ENCODE measurements at regions not wholly inside any gene's neighbourhood (a gene's known extent, or its start where the extent isn't known, plus 50 kb on each side); places are given as distances from the start of the nearest gene placed in this dataset.

DNA sequence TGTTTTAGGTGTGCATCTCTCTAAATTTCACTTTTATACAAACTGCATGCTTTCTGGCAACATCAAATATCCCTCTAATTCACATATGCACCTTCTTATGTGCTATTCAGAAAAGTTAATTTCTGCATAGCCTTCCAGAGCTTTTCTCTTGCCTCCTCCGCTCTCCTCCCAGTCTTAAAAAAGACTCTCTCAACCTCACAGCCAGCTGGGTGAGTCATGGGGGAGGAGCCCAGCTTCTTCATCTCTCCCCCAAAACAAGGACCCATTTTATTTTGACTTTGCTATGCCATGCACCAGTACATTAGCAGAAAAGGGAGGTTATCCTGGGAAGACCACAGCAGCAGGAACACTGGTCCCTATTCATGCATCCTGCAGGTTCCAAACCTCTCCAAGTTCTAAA, 234.4 kb downstream of the KCNA4 start:
- Histone ChIP-seq H3K27me3 (ENCODE audit: control insufficient read depth in 3 of 3, insufficient read depth in 3 of 3, low read length in 2 of 3) (no peaks in the 10 kb centered on the region), H3K4me3 (no peak overlapping the region), H3K9me3 (ENCODE audit: control insufficient read depth in 4 of 4, insufficient read depth in 3 of 4, low read length in 3 of 4) (no peaks in the 10 kb centered on the region), H3K27ac (ENCODE audit: low read depth in 1 of 2, low read length in 1 of 2) (peak overlapping the region in 1 of 2 donors; percentile 16), H3K36me3 (ENCODE audit: control insufficient read depth in 4 of 4, insufficient read depth in 4 of 4, low read length in 4 of 4) (no peaks in the 10 kb centered on the region), H3K4me1 (ENCODE audit: control insufficient read depth in 5 of 5, insufficient read depth in 5 of 5, low read length in 5 of 5) (peaks cover 0 to 2% (median 0%) of the 10 kb centered on the region in 5 donors), H3K9ac (ENCODE audit: insufficient read depth in 1 of 2, low read length in 2 of 2) (no peak overlapping the region)
- TF ChIP-seq, protein P1, sequence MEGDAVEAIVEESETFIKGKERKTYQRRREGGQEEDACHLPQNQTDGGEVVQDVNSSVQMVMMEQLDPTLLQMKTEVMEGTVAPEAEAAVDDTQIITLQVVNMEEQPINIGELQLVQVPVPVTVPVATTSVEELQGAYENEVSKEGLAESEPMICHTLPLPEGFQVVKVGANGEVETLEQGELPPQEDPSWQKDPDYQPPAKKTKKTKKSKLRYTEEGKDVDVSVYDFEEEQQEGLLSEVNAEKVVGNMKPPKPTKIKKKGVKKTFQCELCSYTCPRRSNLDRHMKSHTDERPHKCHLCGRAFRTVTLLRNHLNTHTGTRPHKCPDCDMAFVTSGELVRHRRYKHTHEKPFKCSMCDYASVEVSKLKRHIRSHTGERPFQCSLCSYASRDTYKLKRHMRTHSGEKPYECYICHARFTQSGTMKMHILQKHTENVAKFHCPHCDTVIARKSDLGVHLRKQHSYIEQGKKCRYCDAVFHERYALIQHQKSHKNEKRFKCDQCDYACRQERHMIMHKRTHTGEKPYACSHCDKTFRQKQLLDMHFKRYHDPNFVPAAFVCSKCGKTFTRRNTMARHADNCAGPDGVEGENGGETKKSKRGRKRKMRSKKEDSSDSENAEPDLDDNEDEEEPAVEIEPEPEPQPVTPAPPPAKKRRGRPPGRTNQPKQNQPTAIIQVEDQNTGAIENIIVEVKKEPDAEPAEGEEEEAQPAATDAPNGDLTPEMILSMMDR (IDR thresholded peaks at IDR 0.05; ENCODE audit: control extremely low read depth, extremely low read depth): no peak
- ATAC-seq (ENCODE audit: insufficient read depth, low FRiP score) (no peak), DNase-seq (no peak)
- 91 to 96% methylated on average over 1 of the region's 1 CpG for WGBS, 2 donors

DNA sequence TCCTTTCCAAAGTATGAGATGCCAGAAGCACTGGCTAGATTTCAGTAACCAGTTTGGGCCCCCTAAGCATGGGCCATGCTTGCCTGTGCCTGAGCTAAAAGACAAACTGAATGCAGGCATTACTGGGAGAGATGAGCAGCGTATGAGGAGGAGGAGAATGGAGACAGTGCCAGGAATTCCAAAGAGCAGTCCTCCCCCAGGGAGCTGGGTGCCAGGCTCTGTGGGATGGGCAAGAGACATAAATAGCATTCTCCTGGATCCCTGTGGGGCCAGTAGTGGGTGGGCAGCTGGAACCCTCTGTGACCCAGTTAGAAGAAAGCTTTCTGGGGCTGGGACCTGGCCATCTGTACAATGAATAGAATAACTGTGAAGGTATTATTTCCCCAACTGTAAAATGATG, 235.6 kb downstream of the KCNA4 start:
- peak overlapping the region in 1 of 2 donors; percentile 82 for H3K27ac ChIP-seq (ENCODE audit: low read depth in 1 of 2, low read length in 1 of 2)
- H3K4me3 ChIP-seq: no peak overlapping the region
- H3K9ac ChIP-seq (ENCODE audit: insufficient read depth in 1 of 2, low read length in 2 of 2): no peak overlapping the region
- H3K36me3 ChIP-seq (ENCODE audit: control insufficient read depth in 4 of 4, insufficient read depth in 4 of 4, low read length in 4 of 4): no peaks in the 10 kb centered on the region
- peaks cover 0 to 2% (median 0%) of the 10 kb centered on the region in 5 donors for H3K4me1 ChIP-seq (ENCODE audit: control insufficient read depth in 5 of 5, insufficient read depth in 5 of 5, low read length in 5 of 5)
- H3K9me3 ChIP-seq (ENCODE audit: control insufficient read depth in 4 of 4, insufficient read depth in 3 of 4, low read length in 3 of 4): no peaks in the 10 kb centered on the region
- TF ChIP-seq, protein P1 (IDR thresholded peaks at IDR 0.05; ENCODE audit: control extremely low read depth, extremely low read depth): no peak
- H3K27me3 ChIP-seq (ENCODE audit: control insufficient read depth in 3 of 3, insufficient read depth in 3 of 3, low read length in 2 of 3): no peaks in the 10 kb centered on the region
- WGBS, 2 donors: 67 to 88% methylated on average over 1 of the region's 1 CpG
- ATAC-seq (ENCODE audit: insufficient read depth, low FRiP score): no peak
- no peak for DNase-seq

DNA sequence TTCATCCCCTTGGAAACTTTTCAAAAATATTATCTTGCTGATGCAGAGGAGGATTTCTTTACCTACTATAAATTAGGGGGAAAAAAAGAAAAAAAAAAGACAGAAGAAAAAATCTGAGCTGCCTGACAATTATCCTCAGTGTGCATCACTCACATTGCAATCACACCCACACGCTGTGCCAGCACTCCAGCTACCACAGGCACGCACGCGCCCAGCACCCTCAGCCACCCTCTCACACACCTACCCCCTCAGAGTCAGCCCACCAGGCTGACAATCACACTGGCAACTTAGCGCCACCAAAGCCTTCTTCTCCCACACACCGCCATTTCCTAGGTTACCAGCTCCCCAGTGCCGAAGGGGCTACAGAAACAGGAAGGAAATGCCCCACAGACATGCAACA, 236.1 kb downstream of the KCNA4 start:
- H3K4me1 ChIP-seq (ENCODE audit: control insufficient read depth in 5 of 5, insufficient read depth in 5 of 5, low read length in 5 of 5): peaks cover 0 to 2% (median 0%) of the 10 kb centered on the region in 5 donors
- no peak overlapping the region for H3K9ac ChIP-seq (ENCODE audit: insufficient read depth in 1 of 2, low read length in 2 of 2)
- DNase-seq (no peak), ATAC-seq (ENCODE audit: insufficient read depth, low FRiP score) (no peak)
- 72% methylated on average over 7 of the region's 7 CpGs for WGBS, 2 donors
- TF ChIP-seq, protein P1 (IDR thresholded peaks at IDR 0.05; ENCODE audit: control extremely low read depth, extremely low read depth): no peak
- H3K4me3 ChIP-seq: no peak overlapping the region
- H3K27ac ChIP-seq (ENCODE audit: low read depth in 1 of 2, low read length in 1 of 2): peak overlapping the region in 1 of 2 donors; percentile 82
- H3K36me3 ChIP-seq (ENCODE audit: control insufficient read depth in 4 of 4, insufficient read depth in 4 of 4, low read length in 4 of 4): no peaks in the 10 kb centered on the region
- H3K9me3 ChIP-seq (ENCODE audit: control insufficient read depth in 4 of 4, insufficient read depth in 3 of 4, low read length in 3 of 4): no peaks in the 10 kb centered on the region
- H3K27me3 ChIP-seq (ENCODE audit: control insufficient read depth in 3 of 3, insufficient read depth in 3 of 3, low read length in 2 of 3): no peaks in the 10 kb centered on the region

DNA sequence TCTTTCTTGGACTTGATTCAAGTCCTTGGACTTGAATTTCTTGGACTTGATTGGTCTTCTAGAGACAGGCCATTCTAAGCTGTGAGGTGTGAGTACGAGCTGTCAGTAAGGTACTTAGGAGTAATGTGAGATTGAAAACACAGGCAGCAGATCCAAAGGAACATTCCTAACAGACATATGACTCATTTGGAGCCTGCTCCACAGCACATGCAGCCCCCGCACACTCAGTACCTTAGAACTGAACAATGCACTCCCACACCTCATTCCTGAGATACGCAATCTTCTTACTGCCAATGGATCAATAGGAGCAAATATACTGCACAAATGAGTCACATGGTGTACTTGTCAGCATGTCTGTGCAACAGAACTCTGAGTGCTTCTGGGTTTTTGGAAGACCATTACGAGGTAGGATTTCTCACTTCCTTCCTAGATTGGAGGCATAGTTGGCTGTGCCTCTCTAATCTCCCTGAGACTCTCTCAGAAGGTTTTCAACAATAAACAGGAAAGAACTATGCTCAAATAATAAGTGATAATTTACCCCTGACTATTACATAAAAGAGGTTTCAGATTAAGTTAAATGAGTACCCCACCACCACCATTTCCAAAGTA, 243.1 kb downstream of the KCNA4 start:
- peak; percentile 27 for ATAC-seq (ENCODE audit: insufficient read depth, low FRiP score)
- H3K36me3 ChIP-seq (ENCODE audit: control insufficient read depth in 4 of 4, insufficient read depth in 4 of 4, low read length in 4 of 4): no peaks in the 10 kb centered on the region
- H3K4me3 ChIP-seq: no peak overlapping the region
- DNase-seq: peak in 1 of 3 donors; percentile 1
- H3K9ac ChIP-seq (ENCODE audit: insufficient read depth in 1 of 2, low read length in 2 of 2): no peak overlapping the region
- H3K27ac ChIP-seq (ENCODE audit: low read depth in 1 of 2, low read length in 1 of 2): peak overlapping the region in 1 of 2 donors; percentile 76
- no peaks in the 10 kb centered on the region for H3K27me3 ChIP-seq (ENCODE audit: control insufficient read depth in 3 of 3, insufficient read depth in 3 of 3, low read length in 2 of 3)
- 79 to 91% methylated on average over 4 of the region's 4 CpGs for WGBS, 2 donors
- TF ChIP-seq, protein P1 (IDR thresholded peaks at IDR 0.05; ENCODE audit: control extremely low read depth, extremely low read depth): no peak
- H3K4me1 ChIP-seq (ENCODE audit: control insufficient read depth in 5 of 5, insufficient read depth in 5 of 5, low read length in 5 of 5): no peaks in the 10 kb centered on the region
- H3K9me3 ChIP-seq (ENCODE audit: control insufficient read depth in 4 of 4, insufficient read depth in 3 of 4, low read length in 3 of 4): peaks cover 0 to 3% (median 0%) of the 10 kb centered on the region in 4 donors

All from lung (tissue), 11 donors.